K562 (cell line): ENCODE measurements at regions not wholly inside any gene's neighbourhood (a gene's known extent, or its start where the extent isn't known, plus 50 kb on each side); places are given as distances from the start of the nearest gene placed in this dataset.
A peak's percentile ranks its signal among the peaks of the same experiment; 100 is the strongest.

Source experiments
- CC2D1A ChIP-seq: fragments of 450-650 bp; IDR thresholded peaks from 2 replicates; pipeline ENCODE4 v1.6.1; 2017; ENCODE audit warnings: mild to moderate bottlenecking
- DMBX1 ChIP-seq: fragments of 250-450 bp; sonication (Bioruptor Pico); IDR thresholded peaks from 2 replicates; pipeline ENCODE4 v1.8.0; 2022; ENCODE audit warnings: inconsistent platforms, mild to moderate bottlenecking, moderate library complexity, borderline replicate concordance
- ETV5 ChIP-seq: sonication (generic); formaldehyde crosslinking; IDR thresholded peaks from 2 replicates; pipeline ENCODE4 v1.4.0; 2020; ENCODE audit warnings: low read depth, mild to moderate bottlenecking, missing genetic modification reagents
- HOXB6 ChIP-seq: fragments of 250-450 bp; sonication (Bioruptor Pico); IDR thresholded peaks from 2 replicates; pipeline ENCODE4 v1.5.1; 2022; ENCODE audit warnings: mild to moderate bottlenecking, borderline replicate concordance
- LEF1 ChIP-seq: fragments of 450-650 bp; IDR thresholded peaks from 2 replicates; pipeline ENCODE4 v1.6.1; 2016; ENCODE audit warnings: mild to moderate bottlenecking
- MAFF ChIP-seq: IDR thresholded peaks from 2 replicates; pipeline ENCODE4 v1.6.1; 2012; ENCODE audit warnings: low read length, improper control_type of control experiment
- MEIS2 ChIP-seq: fragments of 450-650 bp; IDR thresholded peaks from 2 replicates; pipeline ENCODE4 v1.6.1; 2014; ENCODE audit warnings: mild to moderate bottlenecking; ENCODE audit not compliant: partially characterized antibody
- NONO ChIP-seq, 2 experiments: fragments of 200-400 bp in 1 of 2; fragments of 450-650 bp in 1 of 2; formaldehyde crosslinking in 1 of 2; IDR thresholded peaks; 2 replicates each; pipeline ENCODE4 v1.6.1; 2017; ENCODE audit warnings: low read depth in 2 of 2, mild to moderate bottlenecking in 2 of 2, moderate library complexity in 2 of 2, low read length in 1 of 2
- PHB2 ChIP-seq: fragments of 450-650 bp; IDR thresholded peaks from 2 replicates; pipeline ENCODE4 v1.6.1; 2017; ENCODE audit warnings: low read depth
- PHTF2 ChIP-seq: fragments of 250-450 bp; sonication (Bioruptor Pico); IDR thresholded peaks from 2 replicates; pipeline ENCODE4 v1.5.0; 2021; ENCODE audit warnings: mild to moderate bottlenecking
- RNF2 ChIP-seq: sonication (generic); IDR thresholded peaks from 2 replicates; pipeline ENCODE4 v1.6.1; 2016
- U2AF1 ChIP-seq: fragments of 200-400 bp; formaldehyde crosslinking; optimal IDR thresholded peaks from 2 replicates; pipeline ENCODE3; 2017; ENCODE audit warnings: mild to moderate bottlenecking, low read depth, low read length, moderate library complexity
- ZC3H11A ChIP-seq: IDR thresholded peaks from 2 replicates; pipeline ENCODE4 v1.6.1; 2012; ENCODE audit warnings: low read depth, low read length, improper control_type of control experiment
- ZC3H4 ChIP-seq: sonication (generic); formaldehyde crosslinking; IDR thresholded peaks from 2 replicates; pipeline ENCODE4 v1.9.0; 2021; ENCODE audit warnings: missing genetic modification reagents, borderline replicate concordance
- ZFPM2 ChIP-seq: fragments of 250-450 bp; sonication (Bioruptor Pico); IDR thresholded peaks from 2 replicates; pipeline ENCODE4 v1.5.1; 2022; ENCODE audit warnings: mild to moderate bottlenecking
- ZKSCAN1 ChIP-seq: fragments of 150-350 bp; IDR thresholded peaks from 2 replicates; pipeline ENCODE4 v1.6.1; 2016; ENCODE audit warnings: low read depth, low read length
- ZNF174 ChIP-seq: fragments of 250-450 bp; sonication (Bioruptor Pico); IDR thresholded peaks from 2 replicates; pipeline ENCODE4 v1.4.0; 2020; ENCODE audit warnings: mild to moderate bottlenecking
- ZNF79 ChIP-seq: fragments of 250-450 bp; sonication (Bioruptor Pico); IDR thresholded peaks from 2 replicates; pipeline ENCODE4 v1.4.0; 2020; ENCODE audit warnings: low read depth, mild to moderate bottlenecking, moderate library complexity
- TF ChIP-seq, protein P1 (sequence below): sonication (generic); formaldehyde crosslinking; IDR thresholded peaks from 2 replicates; pipeline ENCODE4 v1.8.0; 2023; ENCODE audit warnings: mild to moderate bottlenecking, missing genetic modification reagents
- TF ChIP-seq, protein P2 (sequence below): fragments of 450-650 bp; IDR thresholded peaks from 2 replicates; pipeline ENCODE4 v1.6.1; 2016
- TF ChIP-seq, protein P3 (sequence below): fragments of 450-650 bp; formaldehyde crosslinking; IDR thresholded peaks from 2 replicates; pipeline ENCODE4 v1.4.0; 2020; ENCODE audit warnings: mild to moderate bottlenecking, moderate library complexity

DNA sequence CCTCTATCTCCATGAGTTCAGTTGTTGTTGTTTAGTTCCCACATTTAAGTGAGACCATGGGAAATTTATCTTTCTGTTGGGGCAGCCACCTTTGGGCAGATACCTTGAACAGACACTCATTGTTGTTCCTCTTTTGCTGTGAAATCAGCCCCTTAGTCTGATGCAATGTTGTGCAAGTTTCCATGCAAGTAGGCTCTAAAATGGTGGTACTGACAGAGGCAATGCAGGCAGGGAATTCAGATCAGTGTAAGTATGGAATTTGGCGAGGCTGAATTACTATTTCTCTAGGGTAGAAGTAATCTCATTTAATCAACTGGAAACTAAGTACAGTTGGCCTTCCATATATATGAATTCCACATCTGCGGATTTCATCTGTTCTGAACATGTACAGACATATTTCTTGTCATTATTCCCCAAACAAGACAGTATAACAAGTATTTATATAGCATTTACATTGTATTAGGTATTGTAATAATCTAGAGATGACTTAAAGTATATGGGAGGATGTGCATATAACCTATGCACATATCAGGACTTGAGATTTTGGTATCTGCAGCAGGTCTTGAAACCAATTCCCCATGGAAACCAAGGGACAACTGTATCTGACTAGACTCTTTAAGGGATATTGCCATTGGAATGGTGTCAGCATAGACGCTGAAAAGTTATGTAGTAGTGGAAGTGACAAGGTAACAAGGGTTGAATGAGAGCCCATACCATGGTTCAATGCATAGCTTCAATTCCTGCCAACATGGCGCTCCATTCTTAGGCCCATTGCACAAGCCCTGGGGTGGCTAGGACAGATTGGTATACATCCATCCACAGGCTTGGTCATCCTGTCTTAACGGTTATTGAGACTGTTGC is 281.5 kb upstream of the HTR2A start (continued):
- TF ChIP-seq NONO (IDR thresholded peaks at IDR 0.05; ENCODE audit: low read depth in 2 of 2, low read length in 1 of 2) = no peak
- no peak for TF ChIP-seq ZC3H11A
- TF ChIP-seq, protein P1, sequence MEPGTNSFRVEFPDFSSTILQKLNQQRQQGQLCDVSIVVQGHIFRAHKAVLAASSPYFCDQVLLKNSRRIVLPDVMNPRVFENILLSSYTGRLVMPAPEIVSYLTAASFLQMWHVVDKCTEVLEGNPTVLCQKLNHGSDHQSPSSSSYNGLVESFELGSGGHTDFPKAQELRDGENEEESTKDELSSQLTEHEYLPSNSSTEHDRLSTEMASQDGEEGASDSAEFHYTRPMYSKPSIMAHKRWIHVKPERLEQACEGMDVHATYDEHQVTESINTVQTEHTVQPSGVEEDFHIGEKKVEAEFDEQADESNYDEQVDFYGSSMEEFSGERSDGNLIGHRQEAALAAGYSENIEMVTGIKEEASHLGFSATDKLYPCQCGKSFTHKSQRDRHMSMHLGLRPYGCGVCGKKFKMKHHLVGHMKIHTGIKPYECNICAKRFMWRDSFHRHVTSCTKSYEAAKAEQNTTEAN (CRISPR knock-in tag) = no peak
- no peak for TF ChIP-seq ETV5 (CRISPR knock-in tag)
- no peak for TF ChIP-seq HOXB6
- no peak for TF ChIP-seq PHTF2 (CRISPR knock-in tag)
- TF ChIP-seq, protein P2, sequence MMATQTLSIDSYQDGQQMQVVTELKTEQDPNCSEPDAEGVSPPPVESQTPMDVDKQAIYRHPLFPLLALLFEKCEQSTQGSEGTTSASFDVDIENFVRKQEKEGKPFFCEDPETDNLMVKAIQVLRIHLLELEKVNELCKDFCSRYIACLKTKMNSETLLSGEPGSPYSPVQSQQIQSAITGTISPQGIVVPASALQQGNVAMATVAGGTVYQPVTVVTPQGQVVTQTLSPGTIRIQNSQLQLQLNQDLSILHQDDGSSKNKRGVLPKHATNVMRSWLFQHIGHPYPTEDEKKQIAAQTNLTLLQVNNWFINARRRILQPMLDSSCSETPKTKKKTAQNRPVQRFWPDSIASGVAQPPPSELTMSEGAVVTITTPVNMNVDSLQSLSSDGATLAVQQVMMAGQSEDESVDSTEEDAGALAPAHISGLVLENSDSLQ = no peak
- TF ChIP-seq CC2D1A = no peak
- 0 out of 2 replicates have a peak, but pooled peaks have one; percentile 26 for TF ChIP-seq ZNF79 (CRISPR knock-in tag)
- peak; percentile 80; the same call in 1 of the 2 replicates for TF ChIP-seq DMBX1
- no peak for TF ChIP-seq LEF1
- TF ChIP-seq, protein P3, sequence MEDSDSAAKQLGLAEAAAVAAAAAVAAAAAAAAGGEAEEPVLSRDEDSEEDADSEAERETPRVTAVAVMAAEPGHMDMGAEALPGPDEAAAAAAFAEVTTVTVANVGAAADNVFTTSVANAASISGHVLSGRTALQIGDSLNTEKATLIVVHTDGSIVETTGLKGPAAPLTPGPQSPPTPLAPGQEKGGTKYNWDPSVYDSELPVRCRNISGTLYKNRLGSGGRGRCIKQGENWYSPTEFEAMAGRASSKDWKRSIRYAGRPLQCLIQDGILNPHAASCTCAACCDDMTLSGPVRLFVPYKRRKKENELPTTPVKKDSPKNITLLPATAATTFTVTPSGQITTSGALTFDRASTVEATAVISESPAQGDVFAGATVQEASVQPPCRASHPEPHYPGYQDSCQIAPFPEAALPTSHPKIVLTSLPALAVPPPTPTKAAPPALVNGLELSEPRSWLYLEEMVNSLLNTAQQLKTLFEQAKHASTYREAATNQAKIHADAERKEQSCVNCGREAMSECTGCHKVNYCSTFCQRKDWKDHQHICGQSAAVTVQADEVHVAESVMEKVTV = 0 out of 2 replicates have a peak, but pooled peaks have one; percentile 35
- no peak for TF ChIP-seq MEIS2
- no peak for TF ChIP-seq PHB2
- no peak for TF ChIP-seq MAFF
- TF ChIP-seq U2AF1 = no peak
- TF ChIP-seq ZKSCAN1 = no peak
- TF ChIP-seq ZC3H4 = no peak
- no peak for TF ChIP-seq RNF2
- no peak for TF ChIP-seq ZFPM2 (CRISPR knock-in tag)
- TF ChIP-seq ZNF174 (CRISPR knock-in tag) = no peak
